IMR-90 (cell line): ENCODE measurements at regions not wholly inside any gene's neighbourhood (a gene's known extent, or its start where the extent isn't known, plus 50 kb on each side); places are given as distances from the start of the nearest gene placed in this dataset.

Experiments used
- ATAC-seq: fragments of 200-7000 bp; cut with Tn5 transposase; 2 replicates; pipeline ENCODE4 v1.9.1; 2020; ENCODE audit warnings: low read depth, mild to moderate bottlenecking, moderate library complexity
- BruUV-seq: library from RNA; stranded (reverse); fragments of 400-500 nt; replicated peaks from 2 replicates; lab custom pipeline; 2021; lab: Mats Ljungman, UMichigan
- CTCF ChIA-PET: fragments of 300-600 bp; formaldehyde crosslinking; extraction: SDS; loops from one replicate; lab custom pipeline; 2021; ENCODE audit warnings: antibody characterized with exemption; lab: Yijun Ruan, JAX
- POLR2A ChIA-PET: fragments of 300-600 bp; sonication (Branson Sonifier 250); formaldehyde crosslinking; loops from one replicate; lab custom pipeline; 2022; ENCODE audit warnings: antibody characterized with exemption; ENCODE audit not compliant: unreplicated experiment; lab: Charles Lee
- DNase-seq: peaks from one replicate; pipeline ENCODE4 v3.0.0; 2013
- H2AFZ ChIP-seq: replicated peaks from 2 replicates; pipeline ENCODE3; 2013; ENCODE audit warnings: low read length, mild to moderate bottlenecking; ENCODE audit not compliant: poor library complexity
- H2AK5ac ChIP-seq: 2 replicates; pipeline ENCODE4 v1.6.1; 2013; ENCODE audit warnings: low read depth, low read length, inconsistent platforms
- H2AK9ac ChIP-seq: replicated peaks from 2 replicates; pipeline ENCODE3; 2013; ENCODE audit warnings: mild to moderate bottlenecking, low read depth, low read length, moderate library complexity; ENCODE audit not compliant: poor library complexity
- H2BK120ac ChIP-seq: 2 replicates; pipeline ENCODE4 v1.6.1; 2013; ENCODE audit warnings: low read depth, low read length, inconsistent platforms
- H2BK15ac ChIP-seq: 3 replicates; pipeline ENCODE4 v1.6.1; 2013; ENCODE audit warnings: low read depth, low read length, inconsistent platforms
- H2BK20ac ChIP-seq: 2 replicates; pipeline ENCODE4 v1.6.1; 2013; ENCODE audit warnings: low read depth, mild to moderate bottlenecking, inconsistent platforms, low read length, moderate library complexity
- H2BK5ac ChIP-seq: 2 replicates; pipeline ENCODE4 v1.6.1; 2013; ENCODE audit warnings: mild to moderate bottlenecking, low read depth, low read length, inconsistent platforms; ENCODE audit not compliant: poor library complexity, severe bottlenecking
- H3K14ac ChIP-seq: replicated peaks from 2 replicates; pipeline ENCODE4 v1.6.1; 2013; ENCODE audit warnings: low read depth, low read length, inconsistent platforms
- H3K18ac ChIP-seq: 2 replicates; pipeline ENCODE4 v1.6.1; 2013; ENCODE audit warnings: low read depth, low read length, control low read depth
- H3K23ac ChIP-seq: 2 replicates; pipeline ENCODE4 v1.6.1; 2013; ENCODE audit warnings: low read depth, low read length, inconsistent platforms
- H3K27ac ChIP-seq: 2 replicates; pipeline ENCODE4 v1.5.1; 2013; ENCODE audit warnings: mild to moderate bottlenecking, control low read depth, low read length; ENCODE audit not compliant: insufficient read depth
- H3K27me3 ChIP-seq: 2 replicates; pipeline ENCODE4 v1.6.1; 2013; ENCODE audit warnings: low read length; ENCODE audit not compliant: control insufficient read depth, insufficient read depth
- H3K36me3 ChIP-seq: 2 replicates; pipeline ENCODE4 v1.6.1; 2013; ENCODE audit warnings: low read length, mixed read lengths; ENCODE audit not compliant: control insufficient read depth, insufficient read depth
- H3K4ac ChIP-seq: 2 replicates; pipeline ENCODE4 v1.6.1; 2013; ENCODE audit warnings: low read depth, low read length, inconsistent platforms
- H3K4me1 ChIP-seq: 2 replicates; pipeline ENCODE4 v1.6.1; 2013; ENCODE audit warnings: low read length, mixed read lengths; ENCODE audit not compliant: control insufficient read depth, insufficient read depth
- H3K4me2 ChIP-seq: 2 replicates; pipeline ENCODE4 v1.6.1; 2013; ENCODE audit warnings: low read depth, mild to moderate bottlenecking, control low read depth, low read length, moderate library complexity
- H3K4me3 ChIP-seq: 2 replicates; pipeline ENCODE4 v1.5.1; 2013; ENCODE audit warnings: low read depth, mild to moderate bottlenecking, control low read depth, low read length, moderate library complexity; ENCODE audit not compliant: insufficient read depth
- H3K56ac ChIP-seq: 2 replicates; pipeline ENCODE4 v1.6.1; 2013; ENCODE audit warnings: low read length, inconsistent platforms; ENCODE audit not compliant: insufficient read depth; ENCODE audit errors: extremely low read depth
- H3K79me1 ChIP-seq, 2 experiments: 2 replicates each; pipeline ENCODE4 v1.6.1; 2013; ENCODE audit warnings: low read length in 2 of 2, inconsistent platforms in 1 of 2, low read depth in 1 of 2
- H3K9ac ChIP-seq: 2 replicates; pipeline ENCODE4 v1.6.1; 2013; ENCODE audit warnings: low read depth, low read length, control low read depth
- H3K9me1 ChIP-seq: 2 replicates; pipeline ENCODE4 v1.6.1; 2013; ENCODE audit warnings: low read length, inconsistent platforms; ENCODE audit not compliant: insufficient read depth
- H3K9me3 ChIP-seq: 2 replicates; pipeline ENCODE4 v1.6.1; 2013; ENCODE audit warnings: low read length; ENCODE audit not compliant: control insufficient read depth, insufficient read depth
- H4K20me1 ChIP-seq: 2 replicates; pipeline ENCODE4 v1.6.1; 2013; ENCODE audit warnings: low read length, inconsistent platforms; ENCODE audit not compliant: insufficient read depth
- H4K5ac ChIP-seq: 2 replicates; pipeline ENCODE4 v1.6.1; 2013; ENCODE audit warnings: mild to moderate bottlenecking, low read depth, low read length, control low read depth
- H4K8ac ChIP-seq, 2 experiments: 2 replicates each; pipeline ENCODE4 v1.6.1; 2013; ENCODE audit warnings: low read depth in 2 of 2, low read length in 2 of 2, control low read depth in 1 of 2, inconsistent platforms in 1 of 2
- H4K91ac ChIP-seq: 2 replicates; pipeline ENCODE4 v1.6.1; 2013; ENCODE audit warnings: low read depth, low read length, inconsistent platforms; ENCODE audit not compliant: insufficient read depth
- FOS ChIP-seq: fragments of 150-350 bp; IDR thresholded peaks from 2 replicates; pipeline ENCODE4 v1.6.1; 2016; ENCODE audit warnings: low read depth, low read length
- MAFK ChIP-seq: IDR thresholded peaks from 2 replicates; pipeline ENCODE4 v1.6.1; 2012; ENCODE audit warnings: low read depth, low read length, improper control_type of control experiment
- MXI1 ChIP-seq: IDR thresholded peaks from 2 replicates; pipeline ENCODE4 v1.6.1; 2012; ENCODE audit warnings: low read depth, mild to moderate bottlenecking, low read length, moderate library complexity, borderline replicate concordance
- SMC3 ChIP-seq: fragments of 150-350 bp; IDR thresholded peaks from 2 replicates; pipeline ENCODE4 v1.6.1; 2016; ENCODE audit warnings: low read depth, mild to moderate bottlenecking, antibody characterized with exemption, low read length, moderate library complexity
- WGBS, 2 experiments: methylation state at CpG; one replicate each; pipeline versions ENCODE4 v1.1.5 to v1.1.7; 2013; ENCODE audit warnings: missing lambda C conversion rate in 2 of 2; ENCODE audit not compliant: insufficient read length in 1 of 2; ENCODE audit errors: extremely low coverage in 2 of 2; 5-methylcytosine and 5-hydroxymethylcytosine counted together
- dilution Hi-C: fragments of 300-500 bp; cut with HindIII; formaldehyde crosslinking; loops from one replicate; pipeline ENCODE4 v1.14.3; 2018; ENCODE audit warnings: low sequenced_read_pairs; ENCODE audit not compliant: unreplicated experiment
- in situ Hi-C: fragments of 300-500 bp; cut with MboI; formaldehyde crosslinking; loops from 3 replicates; pipeline ENCODE4 v1.14.3; 2019; ENCODE audit warnings: low sequenced_read_pairs, inconsistent platforms, mixed read lengths
- intact Hi-C: fragments of 100-400 bp; cut with micrococcal nuclease; formaldehyde crosslinking; loops from 2 replicates; pipeline ENCODE4 v1.10.0; 2022
- TF ChIP-seq, protein P1 (sequence below): fragments of 150-350 bp; IDR thresholded peaks from 2 replicates; pipeline ENCODE4 v1.6.1; 2017; ENCODE audit warnings: mild to moderate bottlenecking, antibody characterized with exemption, low read length, low read depth
- TF ChIP-seq, protein P2 (sequence below): fragments of 150-350 bp; IDR thresholded peaks from 2 replicates; pipeline ENCODE4 v1.6.1; 2016; ENCODE audit warnings: low read depth, mild to moderate bottlenecking, low read length, moderate library complexity, borderline replicate concordance
- TF ChIP-seq, protein P3 (sequence below): conservative IDR thresholded peaks from 2 replicates; pipeline ENCODE4 v1.5.1; 2012; ENCODE audit warnings: mild to moderate bottlenecking, low read depth, low read length, improper control_type of control experiment

DNA sequence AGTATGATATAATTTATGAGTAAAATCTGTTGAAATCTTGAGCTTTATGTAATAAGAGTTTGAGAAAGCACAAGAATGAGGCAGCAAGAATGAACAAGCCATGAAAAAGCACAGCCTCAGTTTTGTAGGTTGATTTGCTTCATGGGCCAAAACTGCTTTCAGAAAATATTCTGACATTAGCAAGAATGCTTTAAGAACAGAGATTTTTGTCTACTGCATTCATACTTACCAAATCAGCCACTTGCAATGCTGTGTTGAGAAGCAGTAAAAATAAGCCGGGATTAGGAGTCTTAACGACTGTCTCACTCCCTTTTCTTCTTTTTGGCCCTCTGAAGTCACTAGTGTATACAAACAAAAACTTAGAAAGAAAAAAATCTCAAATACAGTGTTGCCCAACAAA lies 114.5 kb downstream of the POSTN start:
- Histone ChIP-seq H2BK120ac (no peak overlapping the region), H3K9me3 (no peaks in the 10 kb centered on the region), H2AK9ac (no peak overlapping the region), H2AFZ (no peak overlapping the region), H3K4me1 (peaks cover 1% of the 10 kb centered on the region; the same call in 1 of the 2 replicates), H3K4me2 (no peak overlapping the region), H4K8ac (no peak overlapping the region), H3K4ac (no peak overlapping the region), H3K18ac (no peak overlapping the region; the same call in 1 of the 2 replicates), H2BK20ac (no peak overlapping the region), H3K14ac (no peak overlapping the region), H3K9me1 (peaks cover 8% of the 10 kb centered on the region; the same call in 1 of the 2 replicates), H2BK5ac (no peak overlapping the region), H4K5ac (no peak overlapping the region), H2AK5ac (no peak overlapping the region), H3K36me3 (no peaks in the 10 kb centered on the region), H2BK15ac (no peak overlapping the region), H3K27ac (no peak overlapping the region), H3K27me3 (no peaks in the 10 kb centered on the region), H4K20me1 (no peaks in the 10 kb centered on the region), H3K79me1 (no peaks in the 10 kb centered on the region), H3K4me3 (no peak overlapping the region), H3K23ac (no peak overlapping the region), H3K56ac (no peak overlapping the region), H3K9ac (no peak overlapping the region), H4K91ac (no peak overlapping the region)
- intact Hi-C loops: no loop called here
- dilution Hi-C loops: no loop called here
- ChIA-PET POLR2A (no interaction called here), CTCF (no interaction called here)
- no CpG with 5 or more reads among the region's 2 CpGs for WGBS, 2 experiments
- DNase-seq (no peak), ATAC-seq (no peak)
- in situ Hi-C loops: no loop called here
- BruUV-seq: no TSS peak
- TF ChIP-seq FOS: no peak
- no peak for TF ChIP-seq MXI1
- TF ChIP-seq, protein P1, sequence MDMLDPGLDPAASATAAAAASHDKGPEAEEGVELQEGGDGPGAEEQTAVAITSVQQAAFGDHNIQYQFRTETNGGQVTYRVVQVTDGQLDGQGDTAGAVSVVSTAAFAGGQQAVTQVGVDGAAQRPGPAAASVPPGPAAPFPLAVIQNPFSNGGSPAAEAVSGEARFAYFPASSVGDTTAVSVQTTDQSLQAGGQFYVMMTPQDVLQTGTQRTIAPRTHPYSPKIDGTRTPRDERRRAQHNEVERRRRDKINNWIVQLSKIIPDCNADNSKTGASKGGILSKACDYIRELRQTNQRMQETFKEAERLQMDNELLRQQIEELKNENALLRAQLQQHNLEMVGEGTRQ: no peak
- TF ChIP-seq SMC3: no peak
- TF ChIP-seq, protein P2, sequence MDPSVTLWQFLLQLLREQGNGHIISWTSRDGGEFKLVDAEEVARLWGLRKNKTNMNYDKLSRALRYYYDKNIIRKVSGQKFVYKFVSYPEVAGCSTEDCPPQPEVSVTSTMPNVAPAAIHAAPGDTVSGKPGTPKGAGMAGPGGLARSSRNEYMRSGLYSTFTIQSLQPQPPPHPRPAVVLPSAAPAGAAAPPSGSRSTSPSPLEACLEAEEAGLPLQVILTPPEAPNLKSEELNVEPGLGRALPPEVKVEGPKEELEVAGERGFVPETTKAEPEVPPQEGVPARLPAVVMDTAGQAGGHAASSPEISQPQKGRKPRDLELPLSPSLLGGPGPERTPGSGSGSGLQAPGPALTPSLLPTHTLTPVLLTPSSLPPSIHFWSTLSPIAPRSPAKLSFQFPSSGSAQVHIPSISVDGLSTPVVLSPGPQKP: no peak
- TF ChIP-seq, protein P3, sequence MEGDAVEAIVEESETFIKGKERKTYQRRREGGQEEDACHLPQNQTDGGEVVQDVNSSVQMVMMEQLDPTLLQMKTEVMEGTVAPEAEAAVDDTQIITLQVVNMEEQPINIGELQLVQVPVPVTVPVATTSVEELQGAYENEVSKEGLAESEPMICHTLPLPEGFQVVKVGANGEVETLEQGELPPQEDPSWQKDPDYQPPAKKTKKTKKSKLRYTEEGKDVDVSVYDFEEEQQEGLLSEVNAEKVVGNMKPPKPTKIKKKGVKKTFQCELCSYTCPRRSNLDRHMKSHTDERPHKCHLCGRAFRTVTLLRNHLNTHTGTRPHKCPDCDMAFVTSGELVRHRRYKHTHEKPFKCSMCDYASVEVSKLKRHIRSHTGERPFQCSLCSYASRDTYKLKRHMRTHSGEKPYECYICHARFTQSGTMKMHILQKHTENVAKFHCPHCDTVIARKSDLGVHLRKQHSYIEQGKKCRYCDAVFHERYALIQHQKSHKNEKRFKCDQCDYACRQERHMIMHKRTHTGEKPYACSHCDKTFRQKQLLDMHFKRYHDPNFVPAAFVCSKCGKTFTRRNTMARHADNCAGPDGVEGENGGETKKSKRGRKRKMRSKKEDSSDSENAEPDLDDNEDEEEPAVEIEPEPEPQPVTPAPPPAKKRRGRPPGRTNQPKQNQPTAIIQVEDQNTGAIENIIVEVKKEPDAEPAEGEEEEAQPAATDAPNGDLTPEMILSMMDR: no peak
- no peak for TF ChIP-seq MAFK
